ENCODE measurements at regions not wholly inside any gene's neighbourhood (a gene's known extent, or its start where the extent isn't known, plus 50 kb on each side); places are given as distances from the start of the nearest gene placed in this dataset.

DNA sequence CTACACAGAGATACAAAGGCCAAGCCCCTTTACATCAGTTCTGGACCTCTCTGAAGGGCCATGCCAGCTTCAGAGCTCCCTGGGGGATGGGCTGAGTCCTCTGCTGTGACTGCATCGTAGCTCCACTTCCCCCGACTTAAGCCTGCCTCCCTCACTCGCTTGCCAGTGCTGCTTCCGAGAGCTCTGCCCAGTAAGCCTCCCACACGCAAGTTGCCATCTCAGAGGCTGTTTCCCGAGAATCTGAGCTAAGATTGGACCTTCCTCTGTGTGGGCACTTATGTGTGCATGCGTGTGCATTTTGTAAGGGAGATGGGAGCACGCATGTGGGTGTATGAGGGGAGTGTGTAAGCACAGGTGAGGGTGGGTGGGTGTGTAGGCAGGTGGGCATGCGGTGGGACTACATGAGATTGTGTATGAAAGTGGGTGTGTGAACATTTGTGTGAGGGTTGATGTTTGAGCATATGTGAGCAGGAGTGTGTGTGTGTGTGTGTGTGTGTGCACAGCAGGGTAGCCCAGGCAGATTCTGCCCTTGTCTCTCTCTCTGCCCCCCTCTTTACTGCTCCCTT, 163.0 kb upstream of the SYT13 start:
- in situ Hi-C loops (cut with MboI) = no loop called here
- no peak for TF ChIP-seq EZH2 (IDR thresholded peaks at IDR 0.05; ENCODE audit: insufficient read depth, poor library complexity, severe bottlenecking)
- no peak for TF ChIP-seq EZH2phosphoT487 (IDR thresholded peaks at IDR 0.05; ENCODE audit: insufficient read depth, low read depth)
- H3K79me2 ChIP-seq (ENCODE audit: insufficient read depth) = no peaks in the 10 kb centered on the region
- DNase-seq = no peak
- no peaks in the 10 kb centered on the region for H3K9me2 ChIP-seq (ENCODE audit: insufficient read depth)
- no peaks in the 10 kb centered on the region for H3F3A ChIP-seq (ENCODE audit: insufficient read depth)
- H3K9ac ChIP-seq = no peak overlapping the region
- H3K4me2 ChIP-seq (ENCODE audit: unreplicated experiment) = no peak overlapping the region
- H3K4me1 ChIP-seq (ENCODE audit: insufficient read depth) = no peaks in the 10 kb centered on the region
- no peak overlapping the region for H2AFZ ChIP-seq
- no peak overlapping the region for H3K4me3 ChIP-seq
- 35 to 40% methylated on average over 9 of the region's 9 CpGs for WGBS, 2 experiments (ENCODE audit: low coverage in 1 of 2, low lambda C conversion rate in 2 of 2, missing lambda C conversion rate in 2 of 2)
- no peaks in the 10 kb centered on the region for H4K20me1 ChIP-seq (ENCODE audit: insufficient read depth)
- H3K36me3 ChIP-seq (ENCODE audit: low read depth) = no peaks in the 10 kb centered on the region
- no peak overlapping the region for H3K27ac ChIP-seq
- H3K9me3 ChIP-seq (ENCODE audit: low read depth) = no peaks in the 10 kb centered on the region
- H3K27me3 ChIP-seq (replicated peaks; ENCODE audit: insufficient read depth) = peaks cover 16% of the 10 kb centered on the region

DNA sequence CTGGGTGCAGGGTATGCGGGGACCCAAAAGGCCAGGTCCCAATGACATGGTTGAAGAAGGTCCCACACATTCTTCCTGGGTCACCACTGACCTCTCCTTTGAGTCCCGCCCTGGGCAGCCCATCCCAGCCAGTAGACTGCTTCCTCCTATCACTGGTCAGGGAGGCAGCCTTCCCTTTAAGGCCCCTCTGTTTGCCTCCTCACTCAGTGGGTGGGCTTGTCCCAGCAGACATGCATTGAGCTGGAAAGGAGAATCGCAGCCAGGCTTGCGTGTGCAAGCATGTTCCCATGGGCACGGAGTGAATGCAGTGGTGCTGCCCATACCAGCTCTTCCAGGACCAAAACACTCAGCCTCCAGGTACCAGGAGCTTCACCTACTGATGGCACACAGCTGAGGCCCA, 162.4 kb upstream of the SYT13 start:
- no peak overlapping the region for H2AFZ ChIP-seq
- no peaks in the 10 kb centered on the region for H3K36me3 ChIP-seq (ENCODE audit: low read depth)
- TF ChIP-seq EZH2phosphoT487 (IDR thresholded peaks at IDR 0.05; ENCODE audit: insufficient read depth, low read depth) = no peak
- TF ChIP-seq EZH2 (IDR thresholded peaks at IDR 0.05; ENCODE audit: insufficient read depth, poor library complexity, severe bottlenecking) = no peak
- no peak overlapping the region for H3K4me3 ChIP-seq
- in situ Hi-C loops (cut with MboI) = no loop called here
- H3F3A ChIP-seq (ENCODE audit: insufficient read depth) = no peaks in the 10 kb centered on the region
- no peak overlapping the region for H3K4me2 ChIP-seq (ENCODE audit: unreplicated experiment)
- 35 to 67% methylated on average over 5 of the region's 5 CpGs for WGBS, 2 experiments (ENCODE audit: low coverage in 1 of 2, low lambda C conversion rate in 2 of 2, missing lambda C conversion rate in 2 of 2)
- no peak overlapping the region for H3K27ac ChIP-seq
- H4K20me1 ChIP-seq (ENCODE audit: insufficient read depth) = no peaks in the 10 kb centered on the region
- peaks cover 20% of the 10 kb centered on the region for H3K27me3 ChIP-seq (replicated peaks; ENCODE audit: insufficient read depth)
- H3K4me1 ChIP-seq (ENCODE audit: insufficient read depth) = no peaks in the 10 kb centered on the region
- H3K9ac ChIP-seq = no peak overlapping the region
- no peaks in the 10 kb centered on the region for H3K79me2 ChIP-seq (ENCODE audit: insufficient read depth)
- H3K9me2 ChIP-seq (ENCODE audit: insufficient read depth) = no peaks in the 10 kb centered on the region
- H3K9me3 ChIP-seq (ENCODE audit: low read depth) = no peaks in the 10 kb centered on the region
- no peak for DNase-seq

GRCh38 chr11:45446998-45447397, 160.9 kb upstream of the SYT13 start:
- Histone ChIP-seq H3K79me2 (ENCODE audit: insufficient read depth) (no peaks in the 10 kb centered on the region), H3K27me3 (replicated peaks; ENCODE audit: insufficient read depth) (peaks cover 20% of the 10 kb centered on the region), H2AFZ (no peak overlapping the region), H3K4me1 (ENCODE audit: insufficient read depth) (no peaks in the 10 kb centered on the region), H3K27ac (no peak overlapping the region), H4K20me1 (ENCODE audit: insufficient read depth) (no peaks in the 10 kb centered on the region), H3K4me3 (no peak overlapping the region), H3K9me2 (ENCODE audit: insufficient read depth) (no peaks in the 10 kb centered on the region), H3F3A (ENCODE audit: insufficient read depth) (no peaks in the 10 kb centered on the region), H3K9me3 (ENCODE audit: low read depth) (no peaks in the 10 kb centered on the region), H3K9ac (no peak overlapping the region), H3K4me2 (ENCODE audit: unreplicated experiment) (no peak overlapping the region), H3K36me3 (ENCODE audit: low read depth) (no peaks in the 10 kb centered on the region)
- in situ Hi-C loops (cut with MboI) = no loop called here
- DNase-seq = no peak
- WGBS, 2 experiments (ENCODE audit: low coverage in 1 of 2, low lambda C conversion rate in 2 of 2, missing lambda C conversion rate in 2 of 2) = 10 to 21% methylated on average over 8 of the region's 8 CpGs
- no peak for TF ChIP-seq EZH2phosphoT487 (IDR thresholded peaks at IDR 0.05; ENCODE audit: insufficient read depth, low read depth)

- no peaks in the 10 kb centered on the region for H4K20me1 ChIP-seq (ENCODE audit: insufficient read depth)
- no peaks in the 10 kb centered on the region for H3K79me2 ChIP-seq (ENCODE audit: insufficient read depth)
- H3K4me2 ChIP-seq (ENCODE audit: unreplicated experiment) = no peak overlapping the region
- TF ChIP-seq EZH2 (IDR thresholded peaks at IDR 0.05; ENCODE audit: insufficient read depth, poor library complexity, severe bottlenecking) = no peak
- H3K27me3 ChIP-seq (replicated peaks; ENCODE audit: insufficient read depth) = peaks cover 18% of the 10 kb centered on the region
- no peaks in the 10 kb centered on the region for H3F3A ChIP-seq (ENCODE audit: insufficient read depth)
- no peak overlapping the region for H2AFZ ChIP-seq
- WGBS, 2 experiments (ENCODE audit: low coverage in 1 of 2, low lambda C conversion rate in 2 of 2, missing lambda C conversion rate in 2 of 2) = 37 to 43% methylated on average over 5 of the region's 5 CpGs
- no peak overlapping the region for H3K9ac ChIP-seq
- H3K9me2 ChIP-seq (ENCODE audit: insufficient read depth) = no peaks in the 10 kb centered on the region
- no peak overlapping the region for H3K27ac ChIP-seq
- no peaks in the 10 kb centered on the region for H3K36me3 ChIP-seq (ENCODE audit: low read depth)
- in situ Hi-C loops (cut with MboI) = no loop called here
- H3K4me3 ChIP-seq = no peak overlapping the region
- H3K9me3 ChIP-seq (ENCODE audit: low read depth) = no peaks in the 10 kb centered on the region
- no peak for DNase-seq
- no peaks in the 10 kb centered on the region for H3K4me1 ChIP-seq (ENCODE audit: insufficient read depth)
Measured at GRCh38 chr11:45446434-45446833, 160.3 kb upstream of the SYT13 start.

DNA sequence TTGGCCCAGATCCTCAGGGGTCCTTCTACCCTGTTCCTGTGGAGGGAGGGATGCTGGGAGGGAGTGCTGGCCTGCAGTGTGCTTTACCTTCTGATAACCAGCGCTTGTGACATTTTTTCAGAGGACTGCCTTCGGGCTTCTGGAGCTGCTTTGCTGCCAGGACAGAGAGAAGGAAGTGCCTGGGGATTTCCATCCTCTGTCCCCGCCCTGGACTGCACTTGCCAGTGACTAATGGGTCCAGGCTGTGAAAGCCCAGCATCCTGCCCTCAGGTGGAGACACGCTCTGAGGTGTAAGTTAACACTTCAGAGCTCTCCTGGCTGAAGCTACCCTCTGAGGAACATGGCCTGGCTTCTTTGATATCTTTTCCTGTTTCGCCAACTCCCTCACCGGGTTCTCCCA, 158.7 kb upstream of the SYT13 start:
- Histone ChIP-seq H3K79me2 (ENCODE audit: insufficient read depth) (no peaks in the 10 kb centered on the region), H3K4me2 (ENCODE audit: unreplicated experiment) (no peak overlapping the region), H3K36me3 (ENCODE audit: low read depth) (no peaks in the 10 kb centered on the region), H3F3A (ENCODE audit: insufficient read depth) (no peaks in the 10 kb centered on the region), H4K20me1 (ENCODE audit: insufficient read depth) (no peaks in the 10 kb centered on the region), H3K4me3 (no peak overlapping the region), H3K27ac (no peak overlapping the region), H2AFZ (no peak overlapping the region), H3K4me1 (ENCODE audit: insufficient read depth) (no peaks in the 10 kb centered on the region), H3K9ac (no peak overlapping the region), H3K9me3 (ENCODE audit: low read depth) (no peaks in the 10 kb centered on the region), H3K9me2 (ENCODE audit: insufficient read depth) (no peaks in the 10 kb centered on the region), H3K27me3 (replicated peaks; ENCODE audit: insufficient read depth) (peaks cover 12% of the 10 kb centered on the region)
- TF ChIP-seq EZH2 (IDR thresholded peaks at IDR 0.05; ENCODE audit: insufficient read depth, poor library complexity, severe bottlenecking) (no peak), EZH2phosphoT487 (IDR thresholded peaks at IDR 0.05; ENCODE audit: insufficient read depth, low read depth) (no peak)
- in situ Hi-C loops (cut with MboI) = no loop called here
- 4% methylated on average over 6 of the region's 6 CpGs for WGBS, 2 experiments (ENCODE audit: low coverage in 1 of 2, low lambda C conversion rate in 2 of 2, missing lambda C conversion rate in 2 of 2)
- DNase-seq = no peak

Data from GM23248 (cell line).